ENCODE measurements at regions not wholly inside any gene's neighbourhood (a gene's known extent, or its start where the extent isn't known, plus 50 kb on each side); places are given as distances from the start of the nearest gene placed in this dataset.

GRCh38 chr10:9451211-9451773, 1396.8 kb downstream of the GATA3 start:
- no peak for TF ChIP-seq CTCF (IDR thresholded peaks at IDR 0.05)
- TF ChIP-seq POLR2A (IDR thresholded peaks at IDR 0.05): no peak

All from esophagus squamous epithelium (tissue), 4 donors.